ENCODE measurements at regions not wholly inside any gene's neighbourhood (a gene's known extent, or its start where the extent isn't known, plus 50 kb on each side); places are given as distances from the start of the nearest gene placed in this dataset.

- no peak for TF ChIP-seq CTCF (IDR thresholded peaks at IDR 0.05; ENCODE audit: insufficient read depth, low read depth, low read length, missing control alignments)
- H3K4me3 ChIP-seq (ENCODE audit: low read depth, low read length), result no peak overlapping the region
- DNase-seq (ENCODE audit: low read depth), result no peak
Observed at GRCh38 chr6:167576050-167576741, 250.5 kb upstream of the AFDN start.

DNA sequence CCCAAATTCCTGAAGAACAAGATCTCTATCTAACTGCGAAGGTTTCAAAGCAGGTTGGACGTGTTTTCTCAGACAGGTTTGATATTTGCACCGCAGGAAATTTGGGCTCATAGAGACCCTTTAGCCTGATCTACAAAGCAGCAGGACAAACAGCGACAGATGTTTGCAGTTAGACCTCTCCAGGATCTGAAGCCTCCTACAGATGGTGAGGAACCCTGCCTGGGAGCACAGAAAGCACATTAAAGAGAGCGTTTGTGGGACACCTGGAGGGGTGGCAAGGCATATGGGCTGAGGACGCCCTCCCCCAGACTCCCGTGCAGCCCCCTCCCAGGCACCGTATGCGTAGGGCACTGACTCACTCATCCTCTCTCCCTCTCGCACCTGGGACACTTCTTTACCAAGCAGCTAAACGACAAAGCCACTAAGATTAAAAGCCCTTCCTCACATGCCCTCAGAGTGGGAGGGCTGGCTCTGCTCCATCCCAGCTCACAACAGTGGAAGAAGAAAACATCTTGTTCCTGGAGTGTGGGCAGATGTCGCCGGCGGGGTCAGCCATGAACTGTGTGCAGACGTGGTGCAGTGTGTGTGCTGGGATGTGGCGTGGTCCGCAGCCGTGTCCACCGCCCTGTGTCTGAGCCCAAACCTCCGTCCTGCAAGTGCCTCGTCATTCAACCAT lies 249.7 kb upstream of the AFDN start:
- TF ChIP-seq CTCF (IDR thresholded peaks at IDR 0.05; ENCODE audit: insufficient read depth, low read depth, low read length, missing control alignments), result no peak
- no peak for DNase-seq (ENCODE audit: low read depth)
- H3K4me3 ChIP-seq (ENCODE audit: low read depth, low read length), result no peak overlapping the region

DNA sequence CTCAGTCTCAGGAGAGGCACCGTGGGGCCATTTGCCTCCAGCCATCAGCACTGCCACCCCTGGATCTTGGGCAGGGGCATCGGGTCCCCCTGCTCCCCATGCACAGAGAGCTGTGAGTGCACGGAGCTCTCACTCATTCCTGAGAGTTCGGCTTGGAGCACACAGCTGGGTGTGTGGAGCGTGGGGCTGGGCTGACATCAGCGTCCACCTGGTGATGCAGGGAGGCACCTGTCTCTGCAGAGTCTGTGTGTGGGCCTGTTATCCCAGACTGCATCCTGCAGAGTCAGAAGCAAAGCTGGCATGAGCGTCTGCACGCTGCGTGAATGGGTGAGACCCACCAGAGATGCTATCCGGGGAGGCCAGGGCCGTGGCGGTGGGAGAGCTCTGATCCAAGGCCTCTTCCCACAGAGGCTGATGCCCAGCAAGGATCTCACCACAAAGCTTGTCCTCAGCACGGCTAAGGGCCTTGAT lies 248.8 kb upstream of the AFDN start:
- no peak for DNase-seq (ENCODE audit: low read depth)
- TF ChIP-seq CTCF (IDR thresholded peaks at IDR 0.05; ENCODE audit: insufficient read depth, low read depth, low read length, missing control alignments), result no peak
- no peak overlapping the region for H3K4me3 ChIP-seq (ENCODE audit: low read depth, low read length)

- no peak for DNase-seq (ENCODE audit: low read depth)
- no peak for TF ChIP-seq CTCF (IDR thresholded peaks at IDR 0.05; ENCODE audit: insufficient read depth, low read depth, low read length, missing control alignments)
- H3K4me3 ChIP-seq (ENCODE audit: low read depth, low read length), result no peak overlapping the region
Observed at GRCh38 chr6:167578371-167578901, 248.3 kb upstream of the AFDN start.

- no peak for DNase-seq (ENCODE audit: low read depth)
- H3K4me3 ChIP-seq (ENCODE audit: low read depth, low read length), result no peak overlapping the region
- TF ChIP-seq CTCF (IDR thresholded peaks at IDR 0.05; ENCODE audit: insufficient read depth, low read depth, low read length, missing control alignments), result no peak
Observed at GRCh38 chr6:167579806-167580618, 246.7 kb upstream of the AFDN start.

DNA sequence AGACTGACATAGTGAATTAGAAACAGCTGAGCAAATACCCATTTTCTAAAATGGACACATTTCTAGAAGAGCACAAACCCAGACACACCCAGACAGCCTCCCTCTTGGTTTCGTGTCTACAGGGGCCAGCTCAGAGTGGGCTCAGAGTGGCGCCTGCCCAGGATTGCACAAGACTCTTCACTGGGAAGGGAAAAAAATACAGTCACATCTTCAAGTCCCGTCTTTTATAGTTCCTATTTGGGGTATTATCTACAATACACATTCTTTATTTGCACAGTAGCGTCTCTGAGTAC lies 246.1 kb upstream of the AFDN start:
- no peak for TF ChIP-seq CTCF (IDR thresholded peaks at IDR 0.05; ENCODE audit: insufficient read depth, low read depth, low read length, missing control alignments)
- no peak for DNase-seq (ENCODE audit: low read depth)
- H3K4me3 ChIP-seq (ENCODE audit: low read depth, low read length), result no peak overlapping the region

Data from GM12865 (cell line).